Tibial artery (tissue), 4 donors: ENCODE measurements at regions not wholly inside any gene's neighbourhood (a gene's known extent, or its start where the extent isn't known, plus 50 kb on each side); places are given as distances from the start of the nearest gene placed in this dataset.

Experiments used
- DNase-seq, 2 donors: peaks; one replicate each; pipeline ENCODE4 v3.0.0-alpha.2; 2019
- H3K27ac ChIP-seq, 2 donors: fragments of 200-600 bp; sonication (generic) in 1 of 2; 1 replicate in 1 of 2; 2 replicates in 1 of 2; pipeline ENCODE4 v1.5.1; 2018 to 2019; ENCODE audit warnings: mild to moderate bottlenecking in 1 of 2
- H3K27me3 ChIP-seq, 2 donors: fragments of 200-600 bp; sonication (generic) in 1 of 2; one replicate each; pipeline versions ENCODE4 v1.5.1 to v1.6.0; 2016 to 2019
- H3K36me3 ChIP-seq, 3 donors: fragments of 200-600 bp; sonication (generic) in 2 of 3; one replicate each; pipeline ENCODE4 v1.5.1; 2016 to 2019; ENCODE audit warnings: mild to moderate bottlenecking in 2 of 3
- H3K4me1 ChIP-seq, 4 donors: fragments of 200-600 bp; sonication (generic) in 2 of 4; 1 replicate in 3 of 4; 2 replicates in 1 of 4; pipeline ENCODE4 v1.5.1; 2016 to 2019
- H3K4me3 ChIP-seq, 2 donors: fragments of 200-600 bp; sonication (generic) in 1 of 2; 1 replicate in 1 of 2; 2 replicates in 1 of 2; pipeline ENCODE4 v1.5.1; 2018 to 2019; ENCODE audit warnings: mild to moderate bottlenecking in 2 of 2
- H3K9me3 ChIP-seq, 3 donors: fragments of 200-600 bp; sonication (generic) in 1 of 3; one replicate each; pipeline ENCODE4 v1.5.1; 2016 to 2019
- CTCF ChIP-seq, 2 experiments: fragments of 200-600 bp in 1 of 2; fragments of 450-650 bp in 1 of 2; IDR thresholded peaks; one replicate each; pipeline ENCODE4 v1.5.1; 2017 to 2019; ENCODE audit warnings: antibody characterized with exemption in 2 of 2, mild to moderate bottlenecking in 1 of 2, moderate library complexity in 1 of 2
- intact Hi-C: fragments of 100-400 bp; cut with DNase I; formaldehyde crosslinking; loops from one replicate; pipeline ENCODE4 v1.15.0; 2023; ENCODE audit warnings: low total_unique reads

GRCh38 chr3:124161448-124161847, 169.5 kb upstream of the ROPN1 start:
- Histone ChIP-seq H3K27ac (no peak overlapping the region), H3K4me3 (no peak overlapping the region), H3K9me3 (no peaks in the 10 kb centered on the region), H3K36me3 (no peaks in the 10 kb centered on the region), H3K27me3 (no peaks in the 10 kb centered on the region), H3K4me1 (peaks cover 0 to 51% (median 17%) of the 10 kb centered on the region in 4 donors)
- intact Hi-C loops, result no loop called here
- no peak for TF ChIP-seq CTCF (IDR thresholded peaks at IDR 0.05)
- no peak for DNase-seq

DNA sequence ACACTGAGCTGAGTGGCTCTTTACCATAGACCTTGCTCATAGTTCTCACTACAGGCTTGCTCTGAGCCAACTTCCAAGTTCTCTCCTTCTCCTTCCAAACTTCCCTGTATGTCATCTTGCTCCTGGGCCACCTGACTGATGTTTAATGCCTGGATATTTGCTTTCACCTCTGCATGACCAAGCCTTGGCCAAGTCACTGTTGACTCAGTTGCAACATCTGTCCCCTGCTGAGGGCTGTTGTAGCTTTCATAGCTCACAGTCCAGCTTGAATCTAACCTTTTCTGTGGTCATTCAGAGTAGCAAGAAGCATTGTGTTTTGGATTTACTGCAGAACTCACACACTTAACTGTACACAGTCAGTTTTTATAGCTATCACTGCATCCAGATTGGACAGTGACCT, 171.8 kb upstream of the ROPN1 start:
- TF ChIP-seq CTCF (IDR thresholded peaks at IDR 0.05), result no peak
- H3K4me3 ChIP-seq, result no peak overlapping the region
- peak overlapping the region in 1 of 2 donors; percentile 15 for H3K27ac ChIP-seq
- intact Hi-C loops, result no loop called here
- H3K27me3 ChIP-seq, result no peaks in the 10 kb centered on the region
- DNase-seq, result no peak
- H3K36me3 ChIP-seq, result no peaks in the 10 kb centered on the region
- H3K9me3 ChIP-seq, result no peaks in the 10 kb centered on the region
- H3K4me1 ChIP-seq, result peaks cover 0 to 51% (median 14%) of the 10 kb centered on the region in 4 donors

DNA sequence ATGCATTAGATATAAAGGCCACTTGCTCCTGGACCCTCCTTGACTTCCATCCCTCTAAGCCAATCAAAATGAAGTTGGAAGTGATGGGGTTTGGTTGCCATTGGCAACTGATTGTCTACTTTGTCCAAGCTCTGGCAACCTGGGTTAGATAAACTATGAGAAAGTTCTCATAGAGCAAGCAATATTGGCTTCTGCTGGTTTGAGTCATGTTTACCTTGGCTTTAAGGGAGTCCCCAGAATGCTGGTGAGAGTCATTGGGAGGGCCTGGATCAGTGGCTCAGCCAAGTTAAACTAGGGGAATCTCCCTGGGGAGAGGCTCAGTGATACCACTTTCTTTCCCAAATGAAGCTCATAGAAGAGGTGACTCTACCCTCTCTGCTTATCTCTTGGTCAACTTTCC, 176.3 kb upstream of the ROPN1 start:
- Histone ChIP-seq H3K9me3 (no peaks in the 10 kb centered on the region), H3K4me3 (no peak overlapping the region), H3K27me3 (no peaks in the 10 kb centered on the region), H3K27ac (peak overlapping the region; percentile 39 to 42), H3K4me1 (peaks cover 0 to 87% (median 29%) of the 10 kb centered on the region in 4 donors), H3K36me3 (no peaks in the 10 kb centered on the region)
- no peak for TF ChIP-seq CTCF (IDR thresholded peaks at IDR 0.05)
- DNase-seq, result peak; percentile 36 to 80
- intact Hi-C loops, result no loop called here

- peaks cover 0 to 62% (median 33%) of the 10 kb centered on the region in 4 donors for H3K4me1 ChIP-seq
- peaks cover 0 to 7% (median 0%) of the 10 kb centered on the region in 3 donors for H3K36me3 ChIP-seq
- DNase-seq, result no peak
- TF ChIP-seq CTCF (IDR thresholded peaks at IDR 0.05), result no peak
- H3K4me3 ChIP-seq, result no peak overlapping the region
- H3K27me3 ChIP-seq, result no peaks in the 10 kb centered on the region
- intact Hi-C loops, result no loop called here
- H3K27ac ChIP-seq, result peak overlapping the region in 1 of 2 donors; percentile 4
- H3K9me3 ChIP-seq, result no peaks in the 10 kb centered on the region
Measured at GRCh38 chr3:124172283-124172682, 180.4 kb upstream of the ROPN1 start.

DNA sequence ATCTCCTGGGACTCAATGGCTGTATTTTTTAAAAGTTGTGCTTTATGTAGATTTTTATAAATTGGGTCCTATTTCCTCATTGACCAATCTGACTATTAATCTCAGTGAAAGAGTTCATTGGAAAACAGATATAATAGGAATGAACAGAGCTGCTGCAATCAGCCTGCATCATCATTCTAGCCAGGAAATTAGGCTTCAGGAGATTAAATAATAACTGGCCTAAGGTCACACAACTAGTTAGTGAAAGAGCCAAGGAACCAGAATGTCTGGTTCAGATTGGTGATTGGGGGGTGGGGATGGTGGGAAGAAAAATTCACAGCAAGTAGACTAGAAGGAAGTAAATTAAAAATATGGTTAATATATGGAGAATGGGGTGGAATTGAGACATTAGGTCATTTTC, 180.9 kb upstream of the ROPN1 start:
- H3K36me3 ChIP-seq, result peaks cover 0 to 7% (median 0%) of the 10 kb centered on the region in 3 donors
- H3K9me3 ChIP-seq, result no peaks in the 10 kb centered on the region
- DNase-seq, result no peak
- H3K4me1 ChIP-seq, result peaks cover 0 to 57% (median 29%) of the 10 kb centered on the region in 4 donors
- no peak overlapping the region for H3K4me3 ChIP-seq
- no peak for TF ChIP-seq CTCF (IDR thresholded peaks at IDR 0.05)
- intact Hi-C loops, result no loop called here
- no peaks in the 10 kb centered on the region for H3K27me3 ChIP-seq
- H3K27ac ChIP-seq, result peak overlapping the region in 1 of 2 donors; percentile 4

DNA sequence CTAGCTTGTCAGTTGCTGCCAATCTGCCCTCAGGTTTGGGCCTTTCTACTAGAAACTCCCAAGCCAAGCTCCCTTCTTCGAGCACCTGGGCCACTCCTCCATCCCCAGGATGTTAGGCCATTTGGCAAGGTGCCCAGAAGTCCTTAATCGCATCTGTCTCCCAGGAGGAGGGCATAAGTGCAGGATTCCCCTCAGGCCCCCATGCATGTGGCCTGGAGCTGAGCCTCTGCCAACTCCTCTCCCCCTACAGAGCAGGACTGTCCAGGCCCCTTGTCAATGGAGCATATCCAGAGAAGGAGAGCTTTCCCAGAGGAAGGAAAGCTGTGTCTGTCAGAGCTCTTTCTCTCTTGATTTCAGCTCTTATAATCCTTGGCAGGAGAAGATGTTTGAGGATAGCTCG, 182.6 kb upstream of the ROPN1 start:
- DNase-seq, result no peak
- intact Hi-C loops, result no loop called here
- H3K9me3 ChIP-seq, result no peaks in the 10 kb centered on the region
- H3K4me3 ChIP-seq, result no peak overlapping the region
- no peak for TF ChIP-seq CTCF (IDR thresholded peaks at IDR 0.05)
- H3K27ac ChIP-seq, result no peak overlapping the region
- H3K4me1 ChIP-seq, result peaks cover 0 to 40% (median 15%) of the 10 kb centered on the region in 4 donors
- H3K36me3 ChIP-seq, result peaks cover 0 to 7% (median 0%) of the 10 kb centered on the region in 3 donors
- H3K27me3 ChIP-seq, result no peaks in the 10 kb centered on the region
